Suprapubic skin (tissue), 3 donors: ENCODE measurements at regions not wholly inside any gene's neighbourhood (a gene's known extent, or its start where the extent isn't known, plus 50 kb on each side); places are given as distances from the start of the nearest gene placed in this dataset.

Experiments
- CTCF ChIP-seq, 2 donors: fragments of 200-600 bp in 1 of 2; fragments of 450-650 bp in 1 of 2; sonication (generic) in 1 of 2; IDR thresholded peaks; one replicate each; pipeline ENCODE4 v1.5.1; 2016 to 2019; ENCODE audit warnings: antibody characterized with exemption in 2 of 2, mild to moderate bottlenecking in 1 of 2, moderate library complexity in 1 of 2
- EP300 ChIP-seq: sonication (generic); formaldehyde crosslinking; IDR thresholded peaks from one replicate; pipeline ENCODE4 v1.6.1; 2017; ENCODE audit warnings: antibody characterized with exemption

- TF ChIP-seq CTCF (IDR thresholded peaks at IDR 0.05) = no peak
- no peak for TF ChIP-seq EP300
Measured at GRCh38 chr5:88544136-88544645, 275.5 kb upstream of the TMEM161B start.
